NCI-H82 treated with DMSO at 0.1 percent for 48 hours (cell line): ENCODE measurements at regions not wholly inside any gene's neighbourhood (a gene's known extent, or its start where the extent isn't known, plus 50 kb on each side); places are given as distances from the start of the nearest gene placed in this dataset.
"Not testable (repeated sequence)": the region's sequence is repeated elsewhere in the genome, so short reads cannot be mapped to it uniquely, and the experiment has no call there.

Experiments used
- DNase-seq: peaks from one replicate; lab custom pipeline; 2025; ENCODE audit not compliant: unreplicated experiment; lab: John Stamatoyannopoulos, UW

- not testable (repeated sequence) for DNase-seq
Observed at GRCh38 chr9:43089337-43089736, 905.9 kb downstream of the SPATA31A6 start.

- not testable (repeated sequence) for DNase-seq
Observed at GRCh38 chr9:43110376-43110775, 926.9 kb downstream of the SPATA31A6 start.

GRCh38 chr9:43112846-43113245, 929.4 kb downstream of the SPATA31A6 start:
- peak; percentile 30 for DNase-seq

GRCh38 chr9:43115813-43116229, 932.4 kb downstream of the SPATA31A6 start:
- not testable (repeated sequence) for DNase-seq

GRCh38 chr9:43118088-43118865, 934.8 kb downstream of the SPATA31A6 start:
- not testable (repeated sequence) for DNase-seq

- DNase-seq = not testable (repeated sequence)
Observed at GRCh38 chr9:43119565-43119964, 936.1 kb downstream of the SPATA31A6 start.

- DNase-seq = not testable (repeated sequence)
Observed at GRCh38 chr9:43119978-43120377, 936.5 kb downstream of the SPATA31A6 start.

GRCh38 chr9:43125894-43126293, 942.4 kb downstream of the SPATA31A6 start:
- not testable (repeated sequence) for DNase-seq

- DNase-seq = not testable (repeated sequence)
Observed at GRCh38 chr9:43127026-43127775, 943.7 kb downstream of the SPATA31A6 start.

GRCh38 chr9:43127949-43128348, 944.5 kb downstream of the SPATA31A6 start:
- not testable (repeated sequence) for DNase-seq

- DNase-seq = not testable (repeated sequence)
Observed at GRCh38 chr9:43130744-43131171, 947.3 kb downstream of the SPATA31A6 start.

- not testable (repeated sequence) for DNase-seq
Observed at GRCh38 chr9:43135440-43135839, 952.0 kb downstream of the SPATA31A6 start.

- DNase-seq = not testable (repeated sequence)
Observed at GRCh38 chr9:43138909-43139308, 955.5 kb downstream of the SPATA31A6 start.

- DNase-seq = not testable (repeated sequence)
Observed at GRCh38 chr9:43139349-43139748, 955.9 kb downstream of the SPATA31A6 start.

GRCh38 chr9:43139878-43140608, 956.6 kb downstream of the SPATA31A6 start:
- not testable (repeated sequence) for DNase-seq
